ENCODE measurements at regions not wholly inside any gene's neighbourhood (a gene's known extent, or its start where the extent isn't known, plus 50 kb on each side); places are given as distances from the start of the nearest gene placed in this dataset.

- TF ChIP-seq CTCF (conservative IDR thresholded peaks at IDR 0.05 in 1 of 2, IDR thresholded peaks at IDR 0.05 in 1 of 2; ENCODE audit: low read depth in 1 of 2, low read length in 2 of 2) (no peak), EZH2 (IDR thresholded peaks at IDR 0.05; ENCODE audit: low read length, missing control alignments) (no peak)
Measured at GRCh38 chr9:96171728-96172127, 130.2 kb downstream of the HSD17B3 start.
